ENCODE measurements at regions not wholly inside any gene's neighbourhood (a gene's known extent, or its start where the extent isn't known, plus 50 kb on each side); places are given as distances from the start of the nearest gene placed in this dataset.

DNA sequence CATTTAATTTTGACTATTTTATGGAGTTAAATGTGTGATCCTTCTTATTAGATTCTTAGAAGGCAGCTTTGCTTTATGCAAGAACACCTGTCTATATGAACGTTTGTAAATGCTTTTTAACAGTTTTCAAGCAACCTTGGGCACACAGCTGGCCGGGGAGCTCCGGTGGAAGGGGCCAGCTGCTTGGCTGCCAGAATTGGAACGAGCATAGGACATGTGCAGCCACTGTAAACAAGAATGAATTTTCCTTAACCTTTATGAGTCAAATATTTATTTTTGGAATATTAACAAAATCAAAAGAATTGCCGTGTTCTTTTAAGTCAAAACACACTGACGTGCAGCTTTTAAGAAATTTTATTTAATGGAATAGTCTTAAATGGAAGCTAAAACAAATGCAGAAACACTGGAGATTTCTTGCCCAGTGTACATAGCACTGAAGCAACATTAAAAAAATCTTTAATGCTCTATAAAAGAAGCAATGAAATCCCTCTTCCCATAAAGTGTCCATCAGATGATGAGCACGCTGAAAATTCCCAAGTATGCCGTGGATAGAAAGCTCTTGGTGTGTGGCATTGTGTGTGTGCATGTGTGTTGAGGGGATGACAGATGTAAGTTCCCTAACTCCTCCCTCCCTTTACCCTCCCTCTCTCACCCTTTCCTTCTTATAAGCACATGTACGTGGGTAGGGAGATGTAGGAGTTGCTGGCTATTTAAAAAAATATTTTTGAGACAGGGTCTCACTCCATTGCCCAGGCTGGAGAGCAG, 208.9 kb upstream of the EXOC2 start:
- TF ChIP-seq SIN3A (IDR thresholded peaks at IDR 0.05; ENCODE audit: borderline replicate concordance, insufficient read depth, low read length): no peak
- no peak for TF ChIP-seq POLR2AphosphoS5 (IDR thresholded peaks at IDR 0.05; ENCODE audit: low read depth, low read length)
- TF ChIP-seq, protein P1, sequence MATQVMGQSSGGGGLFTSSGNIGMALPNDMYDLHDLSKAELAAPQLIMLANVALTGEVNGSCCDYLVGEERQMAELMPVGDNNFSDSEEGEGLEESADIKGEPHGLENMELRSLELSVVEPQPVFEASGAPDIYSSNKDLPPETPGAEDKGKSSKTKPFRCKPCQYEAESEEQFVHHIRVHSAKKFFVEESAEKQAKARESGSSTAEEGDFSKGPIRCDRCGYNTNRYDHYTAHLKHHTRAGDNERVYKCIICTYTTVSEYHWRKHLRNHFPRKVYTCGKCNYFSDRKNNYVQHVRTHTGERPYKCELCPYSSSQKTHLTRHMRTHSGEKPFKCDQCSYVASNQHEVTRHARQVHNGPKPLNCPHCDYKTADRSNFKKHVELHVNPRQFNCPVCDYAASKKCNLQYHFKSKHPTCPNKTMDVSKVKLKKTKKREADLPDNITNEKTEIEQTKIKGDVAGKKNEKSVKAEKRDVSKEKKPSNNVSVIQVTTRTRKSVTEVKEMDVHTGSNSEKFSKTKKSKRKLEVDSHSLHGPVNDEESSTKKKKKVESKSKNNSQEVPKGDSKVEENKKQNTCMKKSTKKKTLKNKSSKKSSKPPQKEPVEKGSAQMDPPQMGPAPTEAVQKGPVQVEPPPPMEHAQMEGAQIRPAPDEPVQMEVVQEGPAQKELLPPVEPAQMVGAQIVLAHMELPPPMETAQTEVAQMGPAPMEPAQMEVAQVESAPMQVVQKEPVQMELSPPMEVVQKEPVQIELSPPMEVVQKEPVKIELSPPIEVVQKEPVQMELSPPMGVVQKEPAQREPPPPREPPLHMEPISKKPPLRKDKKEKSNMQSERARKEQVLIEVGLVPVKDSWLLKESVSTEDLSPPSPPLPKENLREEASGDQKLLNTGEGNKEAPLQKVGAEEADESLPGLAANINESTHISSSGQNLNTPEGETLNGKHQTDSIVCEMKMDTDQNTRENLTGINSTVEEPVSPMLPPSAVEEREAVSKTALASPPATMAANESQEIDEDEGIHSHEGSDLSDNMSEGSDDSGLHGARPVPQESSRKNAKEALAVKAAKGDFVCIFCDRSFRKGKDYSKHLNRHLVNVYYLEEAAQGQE (IDR thresholded peaks at IDR 0.05; ENCODE audit: insufficient read depth in 1 of 2, low read depth in 2 of 2, low read length in 2 of 2): no peak
- no peak for TF ChIP-seq TAF1 (IDR thresholded peaks at IDR 0.05; ENCODE audit: borderline replicate concordance, insufficient read depth, low read length)
- TF ChIP-seq FOXP2 (optimal IDR thresholded peaks at IDR 0.05; ENCODE audit: borderline replicate concordance, extremely low read depth, extremely low read length, insufficient read depth): no peak

DNA sequence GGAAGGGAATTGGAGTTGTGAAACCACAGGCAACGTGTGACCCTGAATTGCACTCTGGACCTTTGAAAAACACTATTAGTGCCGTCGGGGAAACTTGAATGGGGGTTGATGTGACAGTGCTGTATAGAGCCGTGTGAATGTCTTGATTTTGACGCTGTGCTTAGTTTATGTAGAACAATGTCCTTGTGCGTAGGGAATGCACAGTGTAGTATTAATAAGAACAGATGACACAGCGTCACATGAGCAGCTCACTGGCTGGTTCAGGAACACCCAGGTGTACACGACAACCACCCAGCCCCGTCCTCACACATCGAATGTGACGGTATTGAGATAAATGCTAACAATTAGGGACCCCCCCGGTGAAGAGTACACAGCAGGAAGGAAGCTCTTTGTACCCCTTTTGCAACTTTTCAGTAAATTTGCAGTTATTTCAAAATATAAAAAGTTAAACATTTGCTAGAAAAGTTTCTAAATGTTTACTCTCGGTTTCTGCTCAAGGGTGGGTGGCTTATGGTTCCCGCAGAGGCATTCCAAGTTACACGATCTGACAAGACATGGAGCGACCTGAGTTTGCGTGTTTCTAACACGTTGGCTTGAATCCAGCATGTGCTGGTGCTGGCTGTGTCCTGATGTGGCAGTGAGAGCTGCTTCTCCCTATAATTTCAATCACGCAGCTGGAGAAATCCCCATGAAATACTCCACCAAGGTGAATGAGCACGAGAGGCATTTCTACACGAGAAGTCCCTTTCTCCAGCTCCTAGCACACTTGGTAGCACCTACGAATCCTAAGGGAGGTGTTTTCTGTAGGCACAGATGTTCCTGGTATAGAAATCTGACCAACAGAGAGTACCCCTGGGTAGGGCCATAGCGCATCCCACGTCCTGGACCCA, 208.0 kb upstream of the EXOC2 start:
- TF ChIP-seq, protein P1 (IDR thresholded peaks at IDR 0.05; ENCODE audit: insufficient read depth in 1 of 2, low read depth in 2 of 2, low read length in 2 of 2): no peak
- no peak for TF ChIP-seq TAF1 (IDR thresholded peaks at IDR 0.05; ENCODE audit: borderline replicate concordance, insufficient read depth, low read length)
- no peak for TF ChIP-seq FOXP2 (optimal IDR thresholded peaks at IDR 0.05; ENCODE audit: borderline replicate concordance, extremely low read depth, extremely low read length, insufficient read depth)
- no peak for TF ChIP-seq SIN3A (IDR thresholded peaks at IDR 0.05; ENCODE audit: borderline replicate concordance, insufficient read depth, low read length)
- TF ChIP-seq POLR2AphosphoS5 (IDR thresholded peaks at IDR 0.05; ENCODE audit: low read depth, low read length): no peak

DNA sequence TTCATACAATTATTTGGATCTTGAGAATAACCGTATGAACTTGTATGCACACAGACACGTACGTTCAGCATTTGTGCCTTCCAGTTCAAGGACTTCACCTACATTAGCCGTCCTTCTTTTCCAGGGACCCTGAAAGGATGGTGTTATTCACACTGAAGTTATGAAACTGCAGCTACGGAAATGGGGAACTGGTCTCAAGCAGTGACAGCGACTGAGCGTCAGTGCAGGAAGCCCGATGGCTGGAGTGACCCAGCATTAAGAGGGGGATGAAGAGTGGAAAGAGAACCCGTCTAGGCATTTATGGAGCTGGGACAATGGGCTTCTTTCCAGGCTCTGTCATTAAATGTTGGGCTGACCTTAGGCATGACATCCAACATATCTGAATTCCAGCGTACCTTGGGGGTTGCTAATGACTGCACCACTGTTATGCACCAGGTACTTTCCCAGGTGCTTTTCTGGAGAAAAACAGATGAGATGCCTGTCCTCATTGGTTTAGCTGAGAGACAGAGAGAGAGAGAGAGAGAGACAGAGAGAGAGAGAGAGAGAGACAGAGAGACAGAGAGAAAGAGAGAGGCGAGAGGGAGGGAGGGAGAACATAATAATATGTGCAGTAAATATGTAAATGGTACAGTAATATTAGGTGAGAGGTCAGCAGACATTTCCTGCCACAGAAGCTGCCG, 204.7 kb upstream of the EXOC2 start:
- TF ChIP-seq POLR2AphosphoS5 (IDR thresholded peaks at IDR 0.05; ENCODE audit: low read depth, low read length) (no peak), FOXP2 (optimal IDR thresholded peaks at IDR 0.05; ENCODE audit: borderline replicate concordance, extremely low read depth, extremely low read length, insufficient read depth) (no peak), SIN3A (IDR thresholded peaks at IDR 0.05; ENCODE audit: borderline replicate concordance, insufficient read depth, low read length) (no peak), TAF1 (IDR thresholded peaks at IDR 0.05; ENCODE audit: borderline replicate concordance, insufficient read depth, low read length) (no peak)
- TF ChIP-seq, protein P1 (IDR thresholded peaks at IDR 0.05; ENCODE audit: insufficient read depth in 1 of 2, low read depth in 2 of 2, low read length in 2 of 2): no peak

DNA sequence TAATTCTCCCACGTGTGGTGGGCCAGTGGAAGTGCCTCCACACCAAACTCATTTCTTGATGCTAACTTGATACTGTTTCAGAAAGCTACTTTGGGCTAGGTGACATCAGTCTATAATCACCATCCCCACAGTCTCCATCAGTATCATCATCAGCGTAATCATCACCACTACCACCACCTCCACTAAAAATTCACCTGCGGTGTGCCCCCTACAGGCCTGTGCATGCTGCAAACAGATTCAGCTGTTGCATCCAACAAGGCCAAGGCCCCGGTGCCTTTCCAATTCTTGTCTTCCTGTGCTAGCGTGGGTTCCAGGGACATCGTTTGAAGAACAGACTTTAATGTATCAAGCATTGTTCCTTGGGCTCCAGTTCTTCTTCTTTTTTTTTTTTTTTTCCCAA, 201.3 kb upstream of the EXOC2 start:
- TF ChIP-seq FOXP2 (optimal IDR thresholded peaks at IDR 0.05; ENCODE audit: borderline replicate concordance, extremely low read depth, extremely low read length, insufficient read depth) (no peak), SIN3A (IDR thresholded peaks at IDR 0.05; ENCODE audit: borderline replicate concordance, insufficient read depth, low read length) (no peak), POLR2AphosphoS5 (IDR thresholded peaks at IDR 0.05; ENCODE audit: low read depth, low read length) (no peak), TAF1 (IDR thresholded peaks at IDR 0.05; ENCODE audit: borderline replicate concordance, insufficient read depth, low read length) (no peak)
- TF ChIP-seq, protein P1 (IDR thresholded peaks at IDR 0.05; ENCODE audit: insufficient read depth in 1 of 2, low read depth in 2 of 2, low read length in 2 of 2): no peak
